Hepatocyte (in vitro differentiated cells): ENCODE measurements at regions not wholly inside any gene's neighbourhood (a gene's known extent, or its start where the extent isn't known, plus 50 kb on each side); places are given as distances from the start of the nearest gene placed in this dataset.

ENCODE experiments used
- DNase-seq: peaks from one replicate; pipeline ENCODE4 v3.0.0-alpha.2; 2016; ENCODE audit warnings: low spot score
- H2AFZ ChIP-seq: fragments of 200-600 bp; sonication (generic); 2 replicates; pipeline ENCODE4 v1.6.0; 2016; ENCODE audit warnings: antibody characterized with exemption, mild to moderate bottlenecking
- H3K27ac ChIP-seq: fragments of 200-600 bp; sonication (generic); 2 replicates; pipeline ENCODE4 v1.5.1; 2016; ENCODE audit warnings: mild to moderate bottlenecking
- H3K27me3 ChIP-seq: fragments of 200-600 bp; sonication (generic); 2 replicates; pipeline ENCODE4 v1.6.1; 2016
- H3K36me3 ChIP-seq: fragments of 200-600 bp; sonication (generic); replicated peaks from 2 replicates; pipeline ENCODE4 v1.5.1; 2016; ENCODE audit warnings: low read depth; ENCODE audit not compliant: insufficient read depth
- H3K4me1 ChIP-seq: fragments of 200-600 bp; sonication (generic); 2 replicates; pipeline ENCODE4 v1.5.1; 2016; ENCODE audit warnings: mild to moderate bottlenecking, moderate library complexity; ENCODE audit not compliant: insufficient read depth
- H3K4me2 ChIP-seq: fragments of 200-600 bp; sonication (generic); 2 replicates; pipeline ENCODE4 v1.6.0; 2016
- H3K4me3 ChIP-seq: fragments of 200-600 bp; sonication (generic); 2 replicates; pipeline ENCODE4 v1.5.1; 2016; ENCODE audit warnings: mild to moderate bottlenecking
- H3K79me2 ChIP-seq: fragments of 200-600 bp; sonication (generic); 2 replicates; pipeline ENCODE4 v1.6.0; 2017; ENCODE audit warnings: mild to moderate bottlenecking
- H3K9me2 ChIP-seq: fragments of 200-600 bp; sonication (generic); replicated peaks from 2 replicates; pipeline ENCODE4 v1.6.0; 2017; ENCODE audit warnings: mild to moderate bottlenecking; ENCODE audit not compliant: insufficient read depth
- H3K9me3 ChIP-seq: fragments of 200-600 bp; sonication (generic); 2 replicates; pipeline ENCODE4 v1.5.1; 2016; ENCODE audit warnings: low read depth, mild to moderate bottlenecking
- H4K20me1 ChIP-seq: fragments of 200-600 bp; sonication (generic); 2 replicates; pipeline ENCODE4 v1.6.0; 2016; ENCODE audit warnings: mild to moderate bottlenecking; ENCODE audit not compliant: insufficient read depth, poor library complexity, severe bottlenecking
- CTCF ChIP-seq: fragments of 200-600 bp; sonication (generic); IDR thresholded peaks from 2 replicates; pipeline ENCODE4 v1.5.1; 2016; ENCODE audit warnings: antibody characterized with exemption, mild to moderate bottlenecking; ENCODE audit not compliant: poor library complexity
- EZH2 ChIP-seq: fragments of 200-600 bp; sonication (generic); IDR thresholded peaks from 2 replicates; pipeline ENCODE4 v1.6.1; 2016; ENCODE audit warnings: antibody characterized with exemption, mild to moderate bottlenecking, borderline replicate concordance
- EZH2phosphoT487 ChIP-seq: fragments of 200-600 bp; sonication (generic); IDR thresholded peaks from one replicate; pipeline ENCODE4 v1.6.1; 2018; ENCODE audit warnings: antibody characterized with exemption, mild to moderate bottlenecking, low read depth, moderate library complexity; ENCODE audit not compliant: unreplicated experiment, severe bottlenecking
- WGBS: methylation state at CpG from one replicate; pipeline ENCODE4 v1.1.6; 2016; ENCODE audit warnings: low lambda C conversion rate; ENCODE audit errors: missing lambda C conversion rate; 5-methylcytosine and 5-hydroxymethylcytosine counted together

- no peaks in the 10 kb centered on the region for H3K27me3 ChIP-seq
- peaks cover 6% of the 10 kb centered on the region for H3K4me1 ChIP-seq
- peaks cover 5% of the 10 kb centered on the region for H3K9me3 ChIP-seq
- H3K27ac ChIP-seq, result no peak overlapping the region
- no peak overlapping the region for H3K4me3 ChIP-seq
- no peaks in the 10 kb centered on the region for H3K9me2 ChIP-seq
- no peaks in the 10 kb centered on the region for H3K36me3 ChIP-seq
- no peak for DNase-seq
- no peak overlapping the region for H2AFZ ChIP-seq
- no peak overlapping the region for H3K4me2 ChIP-seq
- WGBS, result 83% methylated on average over 4 of the region's 4 CpGs
- TF ChIP-seq EZH2phosphoT487, result no peak
- no peaks in the 10 kb centered on the region for H4K20me1 ChIP-seq
- H3K79me2 ChIP-seq, result no peaks in the 10 kb centered on the region
Measured at GRCh38 chr11:13205486-13205885, 72.1 kb upstream of the BMAL1 start.

- Histone ChIP-seq H3K9me2 (no peaks in the 10 kb centered on the region), H3K36me3 (no peaks in the 10 kb centered on the region), H3K4me3 (no peak overlapping the region), H3K4me2 (no peak overlapping the region), H2AFZ (no peak overlapping the region), H4K20me1 (no peaks in the 10 kb centered on the region), H3K27me3 (no peaks in the 10 kb centered on the region), H3K9me3 (peaks cover 5% of the 10 kb centered on the region), H3K4me1 (peaks cover 6% of the 10 kb centered on the region), H3K27ac (no peak overlapping the region), H3K79me2 (no peaks in the 10 kb centered on the region)
- WGBS, result 57% methylated on average over 6 of the region's 6 CpGs
- no peak for TF ChIP-seq EZH2phosphoT487
- TF ChIP-seq EZH2, result no peak
- TF ChIP-seq CTCF, result no peak
- no peak for DNase-seq
Measured at GRCh38 chr11:13206086-13206640, 71.4 kb upstream of the BMAL1 start.

- Histone ChIP-seq H3K4me2 (peak overlapping the region; percentile 80), H3K4me1 (peaks cover 6% of the 10 kb centered on the region), H3K9me3 (no peaks in the 10 kb centered on the region), H3K27ac (no peak overlapping the region), H3K4me3 (no peak overlapping the region), H3K27me3 (peaks cover 6% of the 10 kb centered on the region), H3K9me2 (no peaks in the 10 kb centered on the region), H3K79me2 (no peaks in the 10 kb centered on the region), H2AFZ (no peak overlapping the region), H3K36me3 (no peaks in the 10 kb centered on the region), H4K20me1 (no peaks in the 10 kb centered on the region)
- DNase-seq, result no peak
- peak; percentile 29 for TF ChIP-seq CTCF
- no peak for TF ChIP-seq EZH2
- 56% methylated on average over 3 of the region's 3 CpGs for WGBS
Measured at GRCh38 chr11:13207270-13207664, 70.3 kb upstream of the BMAL1 start.

- no peaks in the 10 kb centered on the region for H3K36me3 ChIP-seq
- no peak for TF ChIP-seq EZH2
- TF ChIP-seq EZH2phosphoT487, result no peak
- no peak for TF ChIP-seq CTCF
- peak; percentile 68 for DNase-seq
- H3K4me3 ChIP-seq, result no peak overlapping the region
- no peaks in the 10 kb centered on the region for H3K9me2 ChIP-seq
- peaks cover 6% of the 10 kb centered on the region for H3K27me3 ChIP-seq
- H3K4me2 ChIP-seq, result peak overlapping the region; percentile 80
- H2AFZ ChIP-seq, result peak overlapping the region; percentile 63
- H3K27ac ChIP-seq, result peak overlapping the region; percentile 78
- H3K79me2 ChIP-seq, result no peaks in the 10 kb centered on the region
- 28% methylated on average over 16 of the region's 16 CpGs for WGBS
- no peaks in the 10 kb centered on the region for H3K9me3 ChIP-seq
- H3K4me1 ChIP-seq, result peaks cover 6% of the 10 kb centered on the region
- no peaks in the 10 kb centered on the region for H4K20me1 ChIP-seq
Measured at GRCh38 chr11:13207665-13208594, 69.7 kb upstream of the BMAL1 start.
